ENCODE measurements at regions not wholly inside any gene's neighbourhood (a gene's known extent, or its start where the extent isn't known, plus 50 kb on each side); places are given as distances from the start of the nearest gene placed in this dataset.
A peak's percentile ranks its signal among the peaks of the same experiment; 100 is the strongest.

GRCh38 chr3:115475178-115476041 is 147.9 kb upstream of the GAP43 start:
- H3K4me3 Mint-ChIP-seq: no peak overlapping the region
- no peaks in the 10 kb centered on the region for H3K36me3 Mint-ChIP-seq (ENCODE audit: low read depth)
- no peaks in the 10 kb centered on the region for H3K9me3 Mint-ChIP-seq
- H3K27ac Mint-ChIP-seq: no peak overlapping the region
- peaks cover 4% of the 10 kb centered on the region for H3K27me3 Mint-ChIP-seq
- ATAC-seq (replicated peaks): no peak
- H3K4me1 Mint-ChIP-seq: no peaks in the 10 kb centered on the region

GRCh38 chr3:115476472-115476871 is 146.8 kb upstream of the GAP43 start:
- Mint-ChIP-seq H3K36me3 (ENCODE audit: low read depth) (no peaks in the 10 kb centered on the region), H3K27ac (no peak overlapping the region), H3K27me3 (peaks cover 7% of the 10 kb centered on the region), H3K4me1 (no peaks in the 10 kb centered on the region), H3K9me3 (peaks cover 4% of the 10 kb centered on the region), H3K4me3 (no peak overlapping the region)
- no peak for ATAC-seq (replicated peaks)

- Mint-ChIP-seq H3K27ac (no peak overlapping the region), H3K36me3 (ENCODE audit: low read depth) (no peaks in the 10 kb centered on the region), H3K27me3 (peaks cover 15% of the 10 kb centered on the region), H3K9me3 (peaks cover 4% of the 10 kb centered on the region), H3K4me1 (no peaks in the 10 kb centered on the region), H3K4me3 (no peak overlapping the region)
- ATAC-seq (replicated peaks): no peak
These were observed 145.0 kb upstream of the GAP43 start for GRCh38 chr3:115478359-115478758.

- H3K4me3 Mint-ChIP-seq: no peak overlapping the region
- no peaks in the 10 kb centered on the region for H3K4me1 Mint-ChIP-seq
- no peaks in the 10 kb centered on the region for H3K9me3 Mint-ChIP-seq
- ATAC-seq (replicated peaks): no peak
- H3K27me3 Mint-ChIP-seq: peaks cover 13% of the 10 kb centered on the region
- no peak overlapping the region for H3K27ac Mint-ChIP-seq
- no peaks in the 10 kb centered on the region for H3K36me3 Mint-ChIP-seq (ENCODE audit: low read depth)
These were observed 136.4 kb upstream of the GAP43 start for GRCh38 chr3:115486880-115487279.

GRCh38 chr3:115487968-115488367 is 135.3 kb upstream of the GAP43 start:
- H3K9me3 Mint-ChIP-seq: no peaks in the 10 kb centered on the region
- no peaks in the 10 kb centered on the region for H3K4me1 Mint-ChIP-seq
- H3K27ac Mint-ChIP-seq: no peak overlapping the region
- peaks cover 9% of the 10 kb centered on the region for H3K27me3 Mint-ChIP-seq
- H3K4me3 Mint-ChIP-seq: no peak overlapping the region
- no peaks in the 10 kb centered on the region for H3K36me3 Mint-ChIP-seq (ENCODE audit: low read depth)
- ATAC-seq (replicated peaks): no peak

- no peak for ATAC-seq (replicated peaks)
- no peaks in the 10 kb centered on the region for H3K4me1 Mint-ChIP-seq
- H3K9me3 Mint-ChIP-seq: no peaks in the 10 kb centered on the region
- peaks cover 8% of the 10 kb centered on the region for H3K27me3 Mint-ChIP-seq
- no peak overlapping the region for H3K4me3 Mint-ChIP-seq
- H3K36me3 Mint-ChIP-seq (ENCODE audit: low read depth): no peaks in the 10 kb centered on the region
- no peak overlapping the region for H3K27ac Mint-ChIP-seq
These were observed 134.9 kb upstream of the GAP43 start for GRCh38 chr3:115488409-115488808.

- H3K27ac Mint-ChIP-seq: no peak overlapping the region
- H3K27me3 Mint-ChIP-seq: peaks cover 4% of the 10 kb centered on the region
- no peak overlapping the region for H3K4me3 Mint-ChIP-seq
- no peaks in the 10 kb centered on the region for H3K36me3 Mint-ChIP-seq (ENCODE audit: low read depth)
- ATAC-seq (replicated peaks): no peak
- H3K9me3 Mint-ChIP-seq: peaks cover 4% of the 10 kb centered on the region
- no peaks in the 10 kb centered on the region for H3K4me1 Mint-ChIP-seq
These were observed 128.5 kb upstream of the GAP43 start for GRCh38 chr3:115494826-115495225.

GRCh38 chr3:115498421-115498820 is 124.9 kb upstream of the GAP43 start:
- peaks cover 4% of the 10 kb centered on the region for H3K27me3 Mint-ChIP-seq
- no peaks in the 10 kb centered on the region for H3K36me3 Mint-ChIP-seq (ENCODE audit: low read depth)
- peaks cover 4% of the 10 kb centered on the region for H3K9me3 Mint-ChIP-seq
- H3K4me3 Mint-ChIP-seq: no peak overlapping the region
- no peak for ATAC-seq (replicated peaks)
- no peaks in the 10 kb centered on the region for H3K4me1 Mint-ChIP-seq
- H3K27ac Mint-ChIP-seq: no peak overlapping the region

- no peak overlapping the region for H3K27ac Mint-ChIP-seq
- no peaks in the 10 kb centered on the region for H3K4me1 Mint-ChIP-seq
- H3K27me3 Mint-ChIP-seq: peaks cover 4% of the 10 kb centered on the region
- H3K9me3 Mint-ChIP-seq: peaks cover 4% of the 10 kb centered on the region
- H3K36me3 Mint-ChIP-seq (ENCODE audit: low read depth): no peaks in the 10 kb centered on the region
- no peak for ATAC-seq (replicated peaks)
- H3K4me3 Mint-ChIP-seq: no peak overlapping the region
These were observed 124.4 kb upstream of the GAP43 start for GRCh38 chr3:115498898-115499297.

GRCh38 chr3:115499666-115500065 is 123.6 kb upstream of the GAP43 start:
- Mint-ChIP-seq H3K9me3 (peaks cover 4% of the 10 kb centered on the region), H3K27me3 (peaks cover 4% of the 10 kb centered on the region), H3K27ac (no peak overlapping the region), H3K4me3 (no peak overlapping the region), H3K36me3 (ENCODE audit: low read depth) (no peaks in the 10 kb centered on the region), H3K4me1 (no peaks in the 10 kb centered on the region)
- no peak for ATAC-seq (replicated peaks)

- no peak for ATAC-seq (replicated peaks)
- no peak overlapping the region for H3K4me3 Mint-ChIP-seq
- H3K36me3 Mint-ChIP-seq (ENCODE audit: low read depth): no peaks in the 10 kb centered on the region
- no peaks in the 10 kb centered on the region for H3K4me1 Mint-ChIP-seq
- H3K27me3 Mint-ChIP-seq: no peaks in the 10 kb centered on the region
- H3K27ac Mint-ChIP-seq: no peak overlapping the region
- H3K9me3 Mint-ChIP-seq: peaks cover 3% of the 10 kb centered on the region
These were observed 122.5 kb upstream of the GAP43 start for GRCh38 chr3:115500795-115501194.

- ATAC-seq (replicated peaks): no peak
- peaks cover 6% of the 10 kb centered on the region for H3K9me3 Mint-ChIP-seq
- no peaks in the 10 kb centered on the region for H3K4me1 Mint-ChIP-seq
- H3K27me3 Mint-ChIP-seq: peaks cover 5% of the 10 kb centered on the region
- H3K36me3 Mint-ChIP-seq (ENCODE audit: low read depth): no peaks in the 10 kb centered on the region
- H3K27ac Mint-ChIP-seq: no peak overlapping the region
- H3K4me3 Mint-ChIP-seq: no peak overlapping the region
These were observed 121.2 kb upstream of the GAP43 start for GRCh38 chr3:115502128-115502527.

GRCh38 chr3:115503394-115503793 is 119.9 kb upstream of the GAP43 start:
- no peak overlapping the region for H3K4me3 Mint-ChIP-seq
- H3K27me3 Mint-ChIP-seq: peaks cover 5% of the 10 kb centered on the region
- H3K36me3 Mint-ChIP-seq (ENCODE audit: low read depth): no peaks in the 10 kb centered on the region
- H3K4me1 Mint-ChIP-seq: no peaks in the 10 kb centered on the region
- H3K27ac Mint-ChIP-seq: no peak overlapping the region
- no peak for ATAC-seq (replicated peaks)
- peaks cover 6% of the 10 kb centered on the region for H3K9me3 Mint-ChIP-seq

- Mint-ChIP-seq H3K27ac (no peak overlapping the region), H3K27me3 (peaks cover 20% of the 10 kb centered on the region), H3K4me1 (peaks cover 13% of the 10 kb centered on the region), H3K4me3 (no peak overlapping the region), H3K9me3 (peaks cover 6% of the 10 kb centered on the region), H3K36me3 (ENCODE audit: low read depth) (no peaks in the 10 kb centered on the region)
- ATAC-seq (replicated peaks): no peak
These were observed 114.7 kb upstream of the GAP43 start for GRCh38 chr3:115508562-115508961.

- Mint-ChIP-seq H3K9me3 (no peaks in the 10 kb centered on the region), H3K27ac (peak overlapping the region; percentile 32), H3K27me3 (peaks cover 15% of the 10 kb centered on the region), H3K4me3 (peak overlapping the region; percentile 89), H3K4me1 (peaks cover 20% of the 10 kb centered on the region), H3K36me3 (ENCODE audit: low read depth) (no peaks in the 10 kb centered on the region)
- peak; percentile 62 for ATAC-seq (replicated peaks)
These were observed 110.5 kb upstream of the GAP43 start for GRCh38 chr3:115512565-115513415.
